GM19025 (cell line): ENCODE measurements at regions not wholly inside any gene's neighbourhood (a gene's known extent, or its start where the extent isn't known, plus 50 kb on each side); places are given as distances from the start of the nearest gene placed in this dataset.
"Not testable (repeated sequence)": the region's sequence is repeated elsewhere in the genome, so short reads cannot be mapped to it uniquely, and the experiment has no call there.

Experiments
- ATAC-seq: cut with Tn5 transposase; IDR thresholded peaks from one replicate; pipeline ENCODE4 v1.9.1; 2021; ENCODE audit warnings: mild to moderate bottlenecking, low read depth, moderate library complexity; ENCODE audit not compliant: unreplicated experiment

- ATAC-seq, result no peak
Observed at GRCh38 chr12:22115711-22116110, 69.7 kb downstream of the CMAS start.

DNA sequence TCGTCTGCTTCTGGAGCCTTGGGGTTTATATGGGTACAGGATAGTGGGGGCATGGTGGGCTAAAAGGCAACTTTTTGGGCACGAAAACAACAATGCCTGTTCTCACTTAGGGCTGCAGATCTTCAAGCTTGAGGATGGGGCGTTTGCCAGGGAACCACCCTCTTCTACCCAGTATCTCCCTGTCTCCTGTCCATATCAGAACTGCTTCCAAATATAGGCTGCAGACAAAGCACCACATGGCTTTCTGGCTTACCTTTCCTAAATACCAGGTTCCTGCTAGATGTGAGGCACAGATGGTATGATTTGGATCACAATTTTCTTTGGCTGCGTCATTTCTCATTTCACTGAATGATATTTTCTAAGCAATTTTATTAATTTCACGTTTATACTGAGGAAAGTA lies 70.4 kb downstream of the CMAS start:
- no peak for ATAC-seq

DNA sequence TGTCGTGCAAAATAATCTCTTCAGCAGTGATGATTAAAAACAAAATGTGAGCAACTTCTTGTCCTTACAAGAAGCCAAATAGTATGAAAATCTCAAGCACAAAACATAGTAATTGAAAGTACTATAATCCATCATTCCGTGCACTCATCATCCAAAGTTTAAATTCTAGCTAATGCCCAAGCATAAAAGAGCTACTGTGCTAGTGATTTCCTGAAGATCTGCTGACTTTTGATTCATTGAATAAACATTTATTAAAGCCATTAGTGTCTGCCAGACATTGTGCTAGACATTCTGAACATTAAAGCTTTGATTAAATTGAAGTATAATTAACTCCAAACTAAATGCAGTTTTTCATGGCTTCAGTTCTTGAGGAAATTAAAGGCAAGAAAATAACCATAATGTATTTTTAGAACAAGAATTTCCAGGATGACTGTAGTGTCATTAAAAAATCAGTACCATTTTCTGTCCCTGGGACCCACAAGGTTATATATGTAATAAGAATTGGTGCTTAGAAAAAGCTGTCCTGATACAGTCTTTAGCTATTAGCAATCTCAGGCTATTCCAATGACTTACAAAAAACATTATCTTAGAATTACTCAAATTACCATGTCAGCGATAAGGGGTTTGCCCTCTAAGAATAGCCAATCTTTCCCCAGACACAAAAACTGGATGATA lies 71.7 kb downstream of the CMAS start:
- ATAC-seq, result no peak

- no peak for ATAC-seq
Observed at GRCh38 chr12:22118238-22118790, 72.3 kb downstream of the CMAS start.

DNA sequence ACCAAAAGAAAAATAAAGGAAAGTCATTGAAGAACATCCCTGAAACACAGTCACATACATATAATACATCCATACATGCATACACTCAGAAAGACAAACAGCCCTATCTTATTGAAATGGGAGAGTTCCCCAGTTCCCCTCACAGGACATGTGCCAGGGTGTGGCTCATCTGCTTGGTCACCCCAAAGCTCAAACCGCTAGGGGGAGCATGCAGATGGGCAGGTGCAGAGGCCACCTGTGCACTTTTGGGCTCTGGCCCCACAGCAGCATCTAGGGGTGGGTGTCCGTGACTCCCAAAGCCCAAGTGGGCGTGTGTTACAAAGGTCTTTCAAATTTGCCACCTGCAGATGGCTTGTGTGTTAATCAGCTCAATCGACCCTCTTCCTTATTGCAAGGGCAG lies 75.2 kb downstream of the CMAS start:
- peak; percentile 73 for ATAC-seq

DNA sequence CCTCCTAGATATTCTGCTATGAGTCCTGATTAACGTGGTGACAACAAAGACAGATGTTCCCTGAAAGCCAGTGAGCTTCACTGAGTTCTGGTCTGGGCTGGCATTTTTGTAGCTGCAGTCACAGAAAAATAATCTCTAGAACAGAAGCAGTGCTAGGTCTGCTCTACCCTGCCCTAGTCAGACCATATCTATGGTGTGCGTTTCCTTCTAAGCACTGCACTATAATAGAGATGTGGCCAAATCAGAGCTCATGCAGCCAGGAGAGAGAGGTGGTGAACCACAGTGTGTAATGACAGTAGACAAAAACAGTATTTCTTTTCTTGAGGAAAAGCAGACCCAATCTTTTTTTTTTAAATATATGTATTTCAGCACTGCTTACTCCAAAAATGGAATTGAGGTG lies 76.3 kb downstream of the CMAS start:
- no peak for ATAC-seq

GRCh38 chr12:22124987-22125386 lies 79.0 kb downstream of the CMAS start:
- ATAC-seq, result no peak

GRCh38 chr12:22126101-22126500 lies 80.1 kb downstream of the CMAS start:
- not testable (repeated sequence) for ATAC-seq

DNA sequence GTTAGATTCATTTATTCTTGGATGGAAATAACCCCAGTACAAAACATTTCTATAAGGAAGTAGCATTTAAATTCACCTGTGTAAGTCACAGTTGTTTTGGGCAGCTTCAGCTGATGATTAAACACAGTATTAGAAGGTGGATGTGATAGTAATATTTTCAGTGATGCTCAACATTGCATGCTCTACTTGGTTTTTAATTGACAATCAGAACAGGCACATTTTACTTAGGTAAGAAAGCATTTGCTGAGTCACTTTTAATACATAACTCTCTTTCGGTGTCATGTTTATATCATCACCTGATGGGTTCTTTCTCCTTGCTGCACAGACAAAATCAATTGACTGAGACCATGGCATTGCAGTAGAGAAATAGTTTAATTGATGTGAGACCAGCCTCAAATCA lies 80.7 kb downstream of the CMAS start:
- ATAC-seq, result no peak

DNA sequence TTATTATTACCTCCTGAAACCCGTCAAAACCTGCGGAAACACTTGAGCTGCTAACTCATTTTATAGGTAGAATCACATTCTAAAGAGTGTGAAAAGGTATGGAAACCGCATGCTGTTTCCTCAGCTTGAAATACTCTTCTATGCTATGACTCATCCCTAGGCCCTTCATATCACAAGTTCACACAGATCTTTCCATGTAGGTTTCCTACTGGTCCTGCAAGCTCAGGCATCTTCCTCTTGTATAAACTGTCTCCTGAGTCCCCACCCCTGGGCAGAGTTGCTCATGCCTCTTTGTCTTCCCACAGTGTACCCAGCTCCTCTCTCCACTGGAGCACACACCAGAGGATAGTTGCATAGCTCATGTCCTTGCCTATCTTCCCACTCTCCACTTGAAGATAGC lies 84.7 kb downstream of the CMAS start:
- no peak for ATAC-seq

DNA sequence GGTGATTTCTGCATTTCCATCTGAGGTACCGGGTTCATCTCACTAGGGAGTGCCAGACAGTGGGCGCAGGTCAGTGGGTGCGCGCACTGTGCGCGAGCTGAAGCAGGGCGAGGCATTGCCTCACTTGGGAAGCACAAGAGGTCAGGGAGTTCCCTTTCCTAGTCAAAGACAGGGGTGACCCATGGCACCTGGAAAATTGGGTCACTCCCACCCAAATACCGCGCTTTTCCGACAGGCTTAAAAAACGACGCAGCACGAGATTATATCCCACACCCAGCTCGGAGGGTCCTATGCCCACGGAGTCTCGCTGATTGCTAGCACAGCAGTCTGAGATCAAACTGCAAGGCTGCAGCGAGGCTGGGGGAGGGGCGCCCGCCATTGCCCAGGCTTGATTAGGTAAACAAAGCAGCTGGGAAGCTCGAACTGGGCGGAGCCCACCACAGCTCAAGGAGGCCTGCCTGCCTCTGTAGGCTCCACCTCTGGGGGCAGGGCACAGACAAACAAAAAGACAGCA lies 90.6 kb downstream of the CMAS start:
- not testable (repeated sequence) for ATAC-seq
